Activated naive CD8-positive, alpha-beta T cell treated with anti-CD3 and anti-CD28 coated beads, Interleukin-2, amount 10 ng/mL, durations not matched to agents 7 days and 5 days (primary cell): ENCODE measurements at regions not wholly inside any gene's neighbourhood (a gene's known extent, or its start where the extent isn't known, plus 50 kb on each side); places are given as distances from the start of the nearest gene placed in this dataset.
"Not testable (repeated sequence)": the region's sequence is repeated elsewhere in the genome, so short reads cannot be mapped to it uniquely, and the experiment has no call there.

Experiments
- ATAC-seq: fragments of 150-1000 bp; cut with Tn5 transposase; one replicate; pipeline ENCODE4 v1.10.0; 2021; ENCODE audit warnings: low read depth, moderate library complexity
- POLR2A ChIA-PET: fragments of 350-600 bp; sonication (Branson Sonifier 250); formaldehyde crosslinking; loops from one replicate; lab custom pipeline; 2021; ENCODE audit warnings: antibody characterized with exemption; lab: Charles Lee
- DNase-seq: peaks from one replicate; pipeline ENCODE4 v3.0.0; 2021
- H3K27ac Mint-ChIP-seq: one replicate; pipeline ENCODE4 v1.8.0; 2022; ENCODE audit warnings: mild to moderate bottlenecking, mixed read lengths
- H3K27me3 Mint-ChIP-seq: one replicate; pipeline ENCODE4 v1.8.0; 2022; ENCODE audit warnings: mild to moderate bottlenecking, moderate library complexity, mixed read lengths
- H3K36me3 Mint-ChIP-seq: one replicate; pipeline ENCODE4 v1.8.0; 2021; ENCODE audit warnings: mild to moderate bottlenecking, mixed read lengths
- H3K4me1 Mint-ChIP-seq: one replicate; pipeline ENCODE4 v1.8.0; 2021; ENCODE audit warnings: mixed read lengths
- H3K4me3 Mint-ChIP-seq: one replicate; pipeline ENCODE4 v1.8.0; 2022; ENCODE audit warnings: mild to moderate bottlenecking, moderate library complexity, mixed read lengths
- H3K9me3 Mint-ChIP-seq: one replicate; pipeline ENCODE4 v1.8.0; 2021; ENCODE audit warnings: mixed read lengths

GRCh38 chr2:87075054-87075790 is 53.6 kb upstream of the PLGLB1 start:
- Mint-ChIP-seq H3K27ac (peak overlapping the region; percentile 76), H3K4me3 (peak overlapping the region; percentile 86)
- not testable (repeated sequence) for H3K36me3 Mint-ChIP-seq

GRCh38 chr2:87075791-87076252 is 54.2 kb upstream of the PLGLB1 start:
- H3K4me1 Mint-ChIP-seq, H3K9me3 Mint-ChIP-seq, DNase-seq, POLR2A ChIA-PET, H3K36me3 Mint-ChIP-seq, H3K27me3 Mint-ChIP-seq: not testable (repeated sequence)
- H3K27ac Mint-ChIP-seq: peak overlapping the region; percentile 73
- ATAC-seq: peak; percentile 26
- H3K4me3 Mint-ChIP-seq: peak overlapping the region; percentile 78

More at GRCh38 chr2:87075054-87075790, 53.6 kb upstream of the PLGLB1 start:
- ATAC-seq, H3K27me3 Mint-ChIP-seq, H3K9me3 Mint-ChIP-seq, H3K4me1 Mint-ChIP-seq: not testable (repeated sequence)
- peak; percentile 64 for DNase-seq
- POLR2A ChIA-PET: interaction anchor here (0.7 kb wide), 1 partner anchor 1495 kb away, joined by 3 read pairs; no protein-coding TSS in a partner anchor

GRCh38 chr2:87076253-87077123 is 54.8 kb upstream of the PLGLB1 start:
- POLR2A ChIA-PET, H3K4me1 Mint-ChIP-seq, H3K9me3 Mint-ChIP-seq, H3K27me3 Mint-ChIP-seq, H3K36me3 Mint-ChIP-seq: not testable (repeated sequence)
- DNase-seq (peak; percentile 93), ATAC-seq (peak; percentile 91)
- Mint-ChIP-seq H3K27ac (peak overlapping the region; percentile 94), H3K4me3 (peak overlapping the region; percentile 89)

DNA sequence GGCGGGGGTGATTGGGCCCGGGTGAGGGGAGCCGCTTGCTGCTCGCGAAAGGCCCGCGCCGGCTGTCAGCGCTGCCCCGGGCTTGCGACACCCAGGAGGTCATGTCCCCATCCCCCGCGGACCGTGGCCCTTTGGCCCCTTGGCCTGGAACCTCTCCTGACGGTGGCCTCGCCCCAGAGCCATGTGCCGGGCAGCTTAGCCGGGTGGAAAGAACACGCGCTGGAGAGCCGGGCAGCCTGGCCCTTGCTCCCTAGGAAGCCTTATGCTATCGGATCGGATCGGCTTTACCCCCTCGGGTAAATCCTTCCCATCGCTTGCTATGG is 55.4 kb upstream of the PLGLB1 start:
- POLR2A ChIA-PET, H3K27me3 Mint-ChIP-seq, H3K36me3 Mint-ChIP-seq, H3K4me1 Mint-ChIP-seq, DNase-seq, H3K9me3 Mint-ChIP-seq: not testable (repeated sequence)
- Mint-ChIP-seq H3K4me3 (peak overlapping the region; percentile 89), H3K27ac (peak overlapping the region; percentile 94)
- peak; percentile 3 for ATAC-seq

GRCh38 chr2:87081727-87082126 is 60.1 kb upstream of the PLGLB1 start:
- H3K27ac Mint-ChIP-seq, H3K4me1 Mint-ChIP-seq, H3K27me3 Mint-ChIP-seq, H3K4me3 Mint-ChIP-seq, H3K36me3 Mint-ChIP-seq, H3K9me3 Mint-ChIP-seq, DNase-seq, POLR2A ChIA-PET, ATAC-seq: not testable (repeated sequence)

DNA sequence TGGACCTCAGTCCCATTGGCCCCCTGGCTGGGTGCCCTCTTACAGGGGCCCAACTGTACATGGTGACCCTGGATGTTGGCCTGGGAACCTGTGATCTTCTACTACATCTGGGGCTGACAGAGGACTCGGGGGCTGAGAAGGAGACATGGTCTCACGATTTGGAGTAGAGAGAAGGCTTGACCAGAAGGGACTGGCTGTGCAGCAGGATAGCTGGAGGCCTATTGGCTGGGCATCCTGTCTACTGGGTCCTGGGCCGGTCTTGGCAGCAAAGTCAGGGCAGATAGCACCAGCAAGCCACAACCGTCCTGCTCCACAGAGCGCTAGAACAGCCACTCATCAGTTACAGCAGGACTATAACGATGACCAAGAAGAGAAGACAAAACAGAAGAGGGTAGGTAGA is 66.4 kb upstream of the PLGLB1 start:
- ATAC-seq, H3K36me3 Mint-ChIP-seq, H3K27ac Mint-ChIP-seq, H3K27me3 Mint-ChIP-seq, DNase-seq, H3K4me1 Mint-ChIP-seq, H3K9me3 Mint-ChIP-seq, POLR2A ChIA-PET, H3K4me3 Mint-ChIP-seq: not testable (repeated sequence)

GRCh38 chr2:87089401-87089800 is 67.8 kb upstream of the PLGLB1 start:
- POLR2A ChIA-PET, H3K9me3 Mint-ChIP-seq, H3K27ac Mint-ChIP-seq, H3K4me3 Mint-ChIP-seq, DNase-seq, H3K4me1 Mint-ChIP-seq, H3K36me3 Mint-ChIP-seq, ATAC-seq, H3K27me3 Mint-ChIP-seq: not testable (repeated sequence)

GRCh38 chr2:87093252-87093651 is 71.6 kb upstream of the PLGLB1 start:
- H3K4me3 Mint-ChIP-seq, H3K36me3 Mint-ChIP-seq, H3K9me3 Mint-ChIP-seq, H3K4me1 Mint-ChIP-seq, DNase-seq, POLR2A ChIA-PET, H3K27ac Mint-ChIP-seq, ATAC-seq, H3K27me3 Mint-ChIP-seq: not testable (repeated sequence)

DNA sequence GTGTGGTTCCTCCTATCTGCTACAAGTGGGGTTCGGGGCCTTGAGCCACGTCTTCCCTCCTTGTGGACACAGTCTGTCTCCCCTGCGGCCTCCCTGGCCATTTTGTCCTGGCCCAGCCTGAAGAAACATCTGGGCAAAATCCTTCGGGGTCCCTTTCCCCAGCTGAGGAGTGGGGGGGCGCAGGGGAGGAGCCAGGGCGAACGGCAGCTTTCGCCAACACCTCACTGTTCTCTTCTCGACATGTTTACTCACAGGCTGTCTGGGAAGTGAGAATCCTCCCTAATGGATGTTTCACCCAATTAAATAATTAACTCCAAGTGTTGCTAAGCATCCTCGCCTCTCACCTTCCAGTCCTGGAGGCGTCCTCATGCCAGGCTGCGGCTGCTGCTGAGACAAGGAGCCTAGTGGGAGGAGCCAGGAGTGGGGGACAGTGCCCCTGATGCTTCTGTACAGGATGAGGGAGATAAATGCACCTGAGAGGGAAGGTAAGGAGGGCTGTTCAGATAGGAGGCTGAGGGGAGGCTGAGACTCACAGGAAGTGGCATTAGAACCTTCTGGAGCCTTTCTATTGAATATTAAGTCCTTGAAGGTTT is 72.4 kb upstream of the PLGLB1 start:
- H3K27ac Mint-ChIP-seq, H3K4me1 Mint-ChIP-seq, H3K9me3 Mint-ChIP-seq, H3K4me3 Mint-ChIP-seq, POLR2A ChIA-PET, H3K27me3 Mint-ChIP-seq, DNase-seq, H3K36me3 Mint-ChIP-seq, ATAC-seq: not testable (repeated sequence)

DNA sequence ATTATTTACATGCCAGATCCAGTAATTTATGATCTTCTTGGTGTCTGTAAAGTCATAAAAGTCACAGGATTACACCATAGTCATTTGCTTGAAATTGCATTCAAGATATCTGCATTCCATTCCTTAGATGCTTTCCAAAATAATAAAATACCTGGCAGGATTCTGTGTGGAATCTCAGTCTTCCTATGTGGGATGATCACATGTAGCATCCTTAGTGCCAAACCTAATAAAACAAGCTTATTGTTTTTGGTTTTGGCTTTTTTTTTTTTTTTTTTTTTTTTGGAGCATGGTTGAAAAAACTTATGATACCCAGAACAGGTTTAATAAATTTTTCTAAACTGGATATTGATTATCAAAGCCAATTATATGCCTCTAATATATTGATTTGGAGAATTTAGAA is 74.2 kb upstream of the PLGLB1 start:
- H3K36me3 Mint-ChIP-seq, H3K27me3 Mint-ChIP-seq, H3K9me3 Mint-ChIP-seq, H3K4me3 Mint-ChIP-seq, ATAC-seq, POLR2A ChIA-PET, H3K4me1 Mint-ChIP-seq, H3K27ac Mint-ChIP-seq, DNase-seq: not testable (repeated sequence)

GRCh38 chr2:87128761-87129553 is 107.3 kb upstream of the PLGLB1 start:
- H3K4me1 Mint-ChIP-seq, H3K36me3 Mint-ChIP-seq, H3K9me3 Mint-ChIP-seq, H3K27me3 Mint-ChIP-seq, DNase-seq, POLR2A ChIA-PET: not testable (repeated sequence)
- H3K4me3 Mint-ChIP-seq: peak overlapping the region; percentile 76
- peak; percentile 77 for ATAC-seq
- H3K27ac Mint-ChIP-seq: peak overlapping the region; percentile 81

- DNase-seq, H3K4me1 Mint-ChIP-seq, H3K36me3 Mint-ChIP-seq, POLR2A ChIA-PET, H3K27ac Mint-ChIP-seq, H3K9me3 Mint-ChIP-seq, H3K4me3 Mint-ChIP-seq, H3K27me3 Mint-ChIP-seq, ATAC-seq: not testable (repeated sequence)
Observed at GRCh38 chr2:87132577-87132976, 110.9 kb upstream of the PLGLB1 start.

- peak; percentile 39 for ATAC-seq
Observed at GRCh38 chr2:87151835-87152493, 130.3 kb upstream of the PLGLB1 start.

More at GRCh38 chr2:87151835-87152493, 130.3 kb upstream of the PLGLB1 start:
- DNase-seq, H3K9me3 Mint-ChIP-seq, H3K4me3 Mint-ChIP-seq, H3K27me3 Mint-ChIP-seq, H3K27ac Mint-ChIP-seq, POLR2A ChIA-PET, H3K36me3 Mint-ChIP-seq, H3K4me1 Mint-ChIP-seq: not testable (repeated sequence)
